HepG2 (cell line): ENCODE measurements at regions not wholly inside any gene's neighbourhood (a gene's known extent, or its start where the extent isn't known, plus 50 kb on each side); places are given as distances from the start of the nearest gene placed in this dataset.

Experiments
- CBX5 ChIP-seq: sonication (generic); formaldehyde crosslinking; IDR thresholded peaks from 2 replicates; pipeline ENCODE4 v1.4.0; 2020; ENCODE audit warnings: missing genetic modification reagents, borderline replicate concordance
- GATA4 ChIP-seq: sonication (generic); IDR thresholded peaks from 2 replicates; pipeline ENCODE4 v1.6.1; 2016; ENCODE audit warnings: antibody characterized with exemption, low read depth, borderline replicate concordance
- HDAC2 ChIP-seq: sonication (generic); formaldehyde crosslinking; IDR thresholded peaks from 2 replicates; pipeline ENCODE4 v1.4.0; 2020; ENCODE audit warnings: missing genetic modification reagents
- HNRNPUL1 ChIP-seq: fragments of 200-400 bp; formaldehyde crosslinking; IDR thresholded peaks from 2 replicates; pipeline ENCODE4 v1.6.1; 2017; ENCODE audit warnings: low read depth, mild to moderate bottlenecking, low read length, moderate library complexity
- NR2F2 ChIP-seq: IDR thresholded peaks from 2 replicates; pipeline ENCODE4 v1.6.1; 2012; ENCODE audit warnings: low read depth, inconsistent platforms, borderline replicate concordance
- PTBP1 ChIP-seq: fragments of 200-400 bp; formaldehyde crosslinking; IDR thresholded peaks from 2 replicates; pipeline ENCODE4 v1.6.1; 2018; ENCODE audit warnings: low read length, low read depth; ENCODE audit not compliant: poor library complexity, severe bottlenecking
- RBM22 ChIP-seq: fragments of 200-400 bp; formaldehyde crosslinking; optimal IDR thresholded peaks from 2 replicates; pipeline ENCODE3; 2017; ENCODE audit warnings: mild to moderate bottlenecking, low read length, moderate library complexity
- SIX1 ChIP-seq: sonication (generic); formaldehyde crosslinking; IDR thresholded peaks from 2 replicates; pipeline ENCODE4 v1.4.0; 2020; ENCODE audit warnings: missing genetic modification reagents, borderline replicate concordance
- SMAD3 ChIP-seq: sonication (generic); formaldehyde crosslinking; IDR thresholded peaks from 2 replicates; pipeline ENCODE4 v1.4.0; 2020; ENCODE audit warnings: missing genetic modification reagents
- SSRP1 ChIP-seq: IDR thresholded peaks from 2 replicates; pipeline ENCODE4 v1.6.1; 2016; ENCODE audit warnings: control low read depth
- TCF12 ChIP-seq, 2 experiments: fragments of 450-650 bp in 1 of 2; sonication (generic) in 1 of 2; formaldehyde crosslinking in 1 of 2; IDR thresholded peaks; 2 replicates each; pipeline versions ENCODE4 v1.6.1 to v1.8.0; 2017 to 2022; ENCODE audit warnings: antibody characterized with exemption in 1 of 2, mild to moderate bottlenecking in 1 of 2, missing genetic modification reagents in 1 of 2, moderate library complexity in 1 of 2
- TCF7L2 ChIP-seq: IDR thresholded peaks from 2 replicates; pipeline ENCODE4 v1.6.1; 2011; ENCODE audit warnings: mild to moderate bottlenecking, low read depth, low read length, moderate library complexity
- ZNF337 ChIP-seq: sonication (generic); formaldehyde crosslinking; IDR thresholded peaks from 2 replicates; pipeline ENCODE4 v1.5.1; 2020; ENCODE audit warnings: missing genetic modification reagents, low read depth, mild to moderate bottlenecking, borderline replicate concordance
- ZNF547 ChIP-seq: sonication (generic); formaldehyde crosslinking; IDR thresholded peaks from 2 replicates; pipeline ENCODE4 v1.5.1; 2020; ENCODE audit warnings: mild to moderate bottlenecking, missing genetic modification reagents
- ZNF761 ChIP-seq: sonication (generic); formaldehyde crosslinking; conservative IDR thresholded peaks from 2 replicates; pipeline ENCODE4 v1.4.0; 2020; ENCODE audit warnings: mild to moderate bottlenecking, missing genetic modification reagents
- ZNF772 ChIP-seq: sonication (generic); formaldehyde crosslinking; IDR thresholded peaks from 2 replicates; pipeline ENCODE4 v1.5.0; 2020; ENCODE audit warnings: mild to moderate bottlenecking, missing genetic modification reagents
- ZNF776 ChIP-seq: sonication (generic); formaldehyde crosslinking; IDR thresholded peaks from 2 replicates; pipeline ENCODE4 v1.4.0; 2020; ENCODE audit warnings: mild to moderate bottlenecking, missing genetic modification reagents
- TF ChIP-seq, protein P1 (sequence below): sonication (generic); formaldehyde crosslinking; IDR thresholded peaks from 2 replicates; pipeline ENCODE4 v1.4.0; 2020; ENCODE audit warnings: missing genetic modification reagents
- TF ChIP-seq, protein P2 (sequence below): sonication (generic); formaldehyde crosslinking; IDR thresholded peaks from 2 replicates; pipeline ENCODE4 v1.5.0; 2020; ENCODE audit warnings: missing genetic modification reagents
- TF ChIP-seq, protein P3 (sequence below): sonication (generic); formaldehyde crosslinking; IDR thresholded peaks from 2 replicates; pipeline ENCODE4 v1.4.0; 2020; ENCODE audit warnings: missing genetic modification reagents
- TF ChIP-seq, protein P4 (sequence below): sonication (generic); formaldehyde crosslinking; IDR thresholded peaks from 2 replicates; pipeline ENCODE4 v1.9.0; 2021; ENCODE audit warnings: missing genetic modification reagents, mild to moderate bottlenecking, borderline replicate concordance
- TF ChIP-seq, protein P5 (sequence below): sonication (generic); formaldehyde crosslinking; IDR thresholded peaks from 2 replicates; pipeline ENCODE4 v1.5.0; 2020; ENCODE audit warnings: missing genetic modification reagents
- TF ChIP-seq, protein P6 (sequence below): sonication (generic); formaldehyde crosslinking; IDR thresholded peaks from 2 replicates; pipeline ENCODE4 v1.4.0; 2020; ENCODE audit warnings: missing genetic modification reagents, borderline replicate concordance

DNA sequence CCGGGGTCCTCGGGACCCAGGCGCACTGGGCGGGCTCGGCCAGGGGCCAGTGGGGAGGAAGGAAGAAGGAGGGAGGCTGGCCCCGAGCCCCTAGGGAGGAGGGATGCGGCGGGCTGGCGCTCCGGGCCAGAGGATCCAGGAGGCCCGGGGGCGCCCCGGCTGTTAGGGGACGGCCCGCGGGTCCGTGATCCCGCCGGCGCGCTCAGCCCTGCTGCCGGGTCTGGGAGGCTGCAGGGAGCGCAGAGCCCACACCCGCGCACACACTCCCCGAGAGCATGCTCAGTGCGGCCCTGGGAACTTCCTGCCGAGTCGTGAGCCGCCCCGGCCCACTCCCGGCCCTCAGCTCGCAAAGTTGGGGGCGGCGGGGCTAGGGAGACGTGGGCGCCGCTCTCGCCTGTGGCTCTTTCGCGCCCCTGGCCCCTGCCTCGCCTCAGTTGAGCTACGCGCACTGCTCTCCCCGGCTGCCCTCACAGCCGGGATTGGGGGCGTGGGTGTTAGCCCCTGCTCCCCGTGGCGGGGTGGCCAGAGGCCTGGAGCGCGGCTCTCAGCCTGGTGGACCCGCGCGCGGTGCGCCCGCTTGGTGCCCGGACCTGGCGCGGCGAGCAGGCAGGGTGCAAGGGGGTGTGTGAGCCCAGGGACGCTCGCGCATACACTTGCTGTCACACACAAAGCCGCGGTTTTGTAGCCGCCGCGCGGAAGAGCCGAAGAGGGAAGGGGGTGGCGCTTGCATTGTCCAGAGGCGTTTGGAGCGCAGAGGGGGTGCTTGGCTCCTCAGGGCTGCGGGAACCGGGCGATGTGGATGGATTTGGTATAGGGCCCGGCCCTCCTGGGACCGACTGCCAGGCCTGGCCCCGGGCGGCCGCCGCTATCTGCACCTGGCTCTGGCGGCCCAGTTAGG is 132.9 kb upstream of the MGAT5 start (continued):
- TF ChIP-seq, protein P1, sequence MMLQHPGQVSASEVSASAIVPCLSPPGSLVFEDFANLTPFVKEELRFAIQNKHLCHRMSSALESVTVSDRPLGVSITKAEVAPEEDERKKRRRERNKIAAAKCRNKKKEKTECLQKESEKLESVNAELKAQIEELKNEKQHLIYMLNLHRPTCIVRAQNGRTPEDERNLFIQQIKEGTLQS (CRISPR knock-in tag): no peak
- no peak for TF ChIP-seq ZNF337 (CRISPR knock-in tag)
- TF ChIP-seq, protein P2, sequence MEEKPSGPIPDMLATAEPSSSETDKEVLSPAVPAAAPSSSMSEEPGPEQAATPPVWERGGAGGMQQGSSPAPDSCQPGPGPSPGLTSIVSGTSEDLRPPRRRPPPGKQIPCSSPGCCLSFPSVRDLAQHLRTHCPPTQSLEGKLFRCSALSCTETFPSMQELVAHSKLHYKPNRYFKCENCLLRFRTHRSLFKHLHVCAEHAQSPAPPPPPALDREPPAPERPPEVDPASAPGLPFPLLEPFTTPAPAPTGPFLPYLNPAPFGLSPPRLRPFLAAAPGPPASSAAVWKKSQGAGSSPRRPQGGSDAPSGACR (CRISPR knock-in tag): peak; percentile 81
- no peak for TF ChIP-seq TCF7L2
- peak; percentile 89 for TF ChIP-seq PTBP1
- TF ChIP-seq, protein P3, sequence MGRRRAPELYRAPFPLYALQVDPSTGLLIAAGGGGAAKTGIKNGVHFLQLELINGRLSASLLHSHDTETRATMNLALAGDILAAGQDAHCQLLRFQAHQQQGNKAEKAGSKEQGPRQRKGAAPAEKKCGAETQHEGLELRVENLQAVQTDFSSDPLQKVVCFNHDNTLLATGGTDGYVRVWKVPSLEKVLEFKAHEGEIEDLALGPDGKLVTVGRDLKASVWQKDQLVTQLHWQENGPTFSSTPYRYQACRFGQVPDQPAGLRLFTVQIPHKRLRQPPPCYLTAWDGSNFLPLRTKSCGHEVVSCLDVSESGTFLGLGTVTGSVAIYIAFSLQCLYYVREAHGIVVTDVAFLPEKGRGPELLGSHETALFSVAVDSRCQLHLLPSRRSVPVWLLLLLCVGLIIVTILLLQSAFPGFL (CRISPR knock-in tag): 0 out of 2 replicates have a peak, but pooled peaks have one; percentile 26
- TF ChIP-seq, protein P4, sequence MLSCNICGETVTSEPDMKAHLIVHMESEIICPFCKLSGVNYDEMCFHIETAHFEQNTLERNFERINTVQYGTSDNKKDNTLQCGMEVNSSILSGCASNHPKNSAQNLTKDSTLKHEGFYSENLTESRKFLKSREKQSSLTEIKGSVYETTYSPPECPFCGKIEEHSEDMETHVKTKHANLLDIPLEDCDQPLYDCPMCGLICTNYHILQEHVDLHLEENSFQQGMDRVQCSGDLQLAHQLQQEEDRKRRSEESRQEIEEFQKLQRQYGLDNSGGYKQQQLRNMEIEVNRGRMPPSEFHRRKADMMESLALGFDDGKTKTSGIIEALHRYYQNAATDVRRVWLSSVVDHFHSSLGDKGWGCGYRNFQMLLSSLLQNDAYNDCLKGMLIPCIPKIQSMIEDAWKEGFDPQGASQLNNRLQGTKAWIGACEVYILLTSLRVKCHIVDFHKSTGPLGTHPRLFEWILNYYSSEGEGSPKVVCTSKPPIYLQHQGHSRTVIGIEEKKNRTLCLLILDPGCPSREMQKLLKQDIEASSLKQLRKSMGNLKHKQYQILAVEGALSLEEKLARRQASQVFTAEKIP (CRISPR knock-in tag): no peak
- peak; percentile 72; the same call in 1 of the 2 replicates for TF ChIP-seq ZNF547
- TF ChIP-seq SIX1 (CRISPR knock-in tag): no peak
- TF ChIP-seq, protein P5, sequence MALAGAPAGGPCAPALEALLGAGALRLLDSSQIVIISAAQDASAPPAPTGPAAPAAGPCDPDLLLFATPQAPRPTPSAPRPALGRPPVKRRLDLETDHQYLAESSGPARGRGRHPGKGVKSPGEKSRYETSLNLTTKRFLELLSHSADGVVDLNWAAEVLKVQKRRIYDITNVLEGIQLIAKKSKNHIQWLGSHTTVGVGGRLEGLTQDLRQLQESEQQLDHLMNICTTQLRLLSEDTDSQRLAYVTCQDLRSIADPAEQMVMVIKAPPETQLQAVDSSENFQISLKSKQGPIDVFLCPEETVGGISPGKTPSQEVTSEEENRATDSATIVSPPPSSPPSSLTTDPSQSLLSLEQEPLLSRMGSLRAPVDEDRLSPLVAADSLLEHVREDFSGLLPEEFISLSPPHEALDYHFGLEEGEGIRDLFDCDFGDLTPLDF: peak; percentile 22; the same call in 1 of the 2 replicates
- TF ChIP-seq ZNF761: peak; percentile 31
- TF ChIP-seq CBX5 (CRISPR knock-in tag): 0 out of 2 replicates have a peak, but pooled peaks have one; percentile 3
- TF ChIP-seq HNRNPUL1: peak; percentile 37; the same call in 1 of the 2 replicates
- no peak for TF ChIP-seq NR2F2
- no peak for TF ChIP-seq ZNF772
- TF ChIP-seq, protein P6, sequence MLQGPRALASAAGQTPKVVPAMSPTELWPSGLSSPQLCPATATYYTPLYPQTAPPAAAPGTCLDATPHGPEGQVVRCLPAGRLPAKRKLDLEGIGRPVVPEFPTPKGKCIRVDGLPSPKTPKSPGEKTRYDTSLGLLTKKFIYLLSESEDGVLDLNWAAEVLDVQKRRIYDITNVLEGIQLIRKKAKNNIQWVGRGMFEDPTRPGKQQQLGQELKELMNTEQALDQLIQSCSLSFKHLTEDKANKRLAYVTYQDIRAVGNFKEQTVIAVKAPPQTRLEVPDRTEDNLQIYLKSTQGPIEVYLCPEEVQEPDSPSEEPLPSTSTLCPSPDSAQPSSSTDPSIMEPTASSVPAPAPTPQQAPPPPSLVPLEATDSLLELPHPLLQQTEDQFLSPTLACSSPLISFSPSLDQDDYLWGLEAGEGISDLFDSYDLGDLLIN (CRISPR knock-in tag): peak; percentile 56; the same call in 1 of the 2 replicates
- TF ChIP-seq SSRP1 (CRISPR knock-in tag): no peak
- TF ChIP-seq GATA4: no peak
- TF ChIP-seq SMAD3 (CRISPR knock-in tag): peak; percentile 66
- TF ChIP-seq HDAC2: peak; percentile 25; the same call in 1 of the 2 replicates
- TF ChIP-seq ZNF776: peak; percentile 95; the same call in 1 of the 2 replicates
- no peak for TF ChIP-seq TCF12 (IDR thresholded peaks at IDR 0.05)
- TF ChIP-seq TCF12 (CRISPR knock-in tag; IDR thresholded peaks at IDR 0.05): no peak
- TF ChIP-seq RBM22: no peak
